Ishikawa (cell line): ENCODE measurements at regions not wholly inside any gene's neighbourhood (a gene's known extent, or its start where the extent isn't known, plus 50 kb on each side); places are given as distances from the start of the nearest gene placed in this dataset.

Experiments
- CEBPB ChIP-seq: IDR thresholded peaks from 2 replicates; pipeline ENCODE4 v1.6.1; 2012
- CREB1 ChIP-seq: IDR thresholded peaks from 2 replicates; pipeline ENCODE4 v1.6.1; 2012; ENCODE audit warnings: low read depth
- EGR1 ChIP-seq: IDR thresholded peaks from 2 replicates; pipeline ENCODE4 v1.6.1; 2012
- EP300 ChIP-seq: IDR thresholded peaks from 2 replicates; pipeline ENCODE4 v1.6.1; 2012; ENCODE audit warnings: borderline replicate concordance
- FOXM1 ChIP-seq: IDR thresholded peaks from 2 replicates; pipeline ENCODE4 v1.6.1; 2012; ENCODE audit warnings: low read depth, borderline replicate concordance
- MAX ChIP-seq: IDR thresholded peaks from 2 replicates; pipeline ENCODE4 v1.6.1; 2012
- NFIC ChIP-seq: IDR thresholded peaks from 2 replicates; pipeline ENCODE4 v1.6.1; 2012
- RAD21 ChIP-seq: IDR thresholded peaks from 2 replicates; pipeline ENCODE4 v1.6.1; 2012; ENCODE audit warnings: low read depth
- REST ChIP-seq: IDR thresholded peaks from 2 replicates; pipeline ENCODE4 v1.6.1; 2012; ENCODE audit warnings: low read depth, mild to moderate bottlenecking
- TAF1 ChIP-seq: IDR thresholded peaks from 2 replicates; pipeline ENCODE4 v1.6.1; 2012; ENCODE audit warnings: low read depth, mild to moderate bottlenecking
- TCF12 ChIP-seq: IDR thresholded peaks from 2 replicates; pipeline ENCODE4 v1.6.1; 2012; ENCODE audit warnings: low read depth
- TEAD4 ChIP-seq: IDR thresholded peaks from 2 replicates; pipeline ENCODE4 v1.6.1; 2012
- USF1 ChIP-seq: IDR thresholded peaks from 2 replicates; pipeline ENCODE4 v1.6.1; 2012
- YY1 ChIP-seq: IDR thresholded peaks from 2 replicates; pipeline ENCODE4 v1.6.1; 2012; ENCODE audit warnings: low read depth
- ZBTB7A ChIP-seq: IDR thresholded peaks from 2 replicates; pipeline ENCODE4 v1.6.1; 2012; ENCODE audit warnings: low read depth

GRCh38 chr14:81980601-81981306 is 447.1 kb upstream of the SEL1L start:
- TF ChIP-seq ZBTB7A (no peak), FOXM1 (no peak), EP300 (no peak)

- TF ChIP-seq FOXM1 (no peak), REST (no peak), EGR1 (no peak), EP300 (no peak), TCF12 (no peak), YY1 (no peak), RAD21 (no peak), USF1 (no peak), ZBTB7A (no peak), CEBPB (no peak), TAF1 (no peak), CREB1 (no peak), NFIC (no peak), MAX (no peak), TEAD4 (no peak)
These were observed 447.6 kb upstream of the SEL1L start for GRCh38 chr14:81981307-81981675.

- TF ChIP-seq ZBTB7A, result no peak
- no peak for TF ChIP-seq EGR1
- TF ChIP-seq REST, result no peak
- TF ChIP-seq MAX, result no peak
- no peak for TF ChIP-seq RAD21
- no peak for TF ChIP-seq FOXM1
- no peak for TF ChIP-seq TAF1
- no peak for TF ChIP-seq CREB1
- TF ChIP-seq USF1, result no peak
These were observed 448.4 kb upstream of the SEL1L start for GRCh38 chr14:81982046-81982445.

- no peak for TF ChIP-seq CEBPB
- TF ChIP-seq TCF12, result no peak
- TF ChIP-seq REST, result no peak
These were observed 452.4 kb upstream of the SEL1L start for GRCh38 chr14:81986005-81986404.

- no peak for TF ChIP-seq FOXM1
- no peak for TF ChIP-seq REST
- no peak for TF ChIP-seq YY1
- no peak for TF ChIP-seq TAF1
- TF ChIP-seq EGR1, result no peak
- TF ChIP-seq EP300, result no peak
These were observed 455.6 kb upstream of the SEL1L start for GRCh38 chr14:81989211-81989610.
